ENCODE measurements at regions not wholly inside any gene's neighbourhood (a gene's known extent, or its start where the extent isn't known, plus 50 kb on each side); places are given as distances from the start of the nearest gene placed in this dataset.

DNA sequence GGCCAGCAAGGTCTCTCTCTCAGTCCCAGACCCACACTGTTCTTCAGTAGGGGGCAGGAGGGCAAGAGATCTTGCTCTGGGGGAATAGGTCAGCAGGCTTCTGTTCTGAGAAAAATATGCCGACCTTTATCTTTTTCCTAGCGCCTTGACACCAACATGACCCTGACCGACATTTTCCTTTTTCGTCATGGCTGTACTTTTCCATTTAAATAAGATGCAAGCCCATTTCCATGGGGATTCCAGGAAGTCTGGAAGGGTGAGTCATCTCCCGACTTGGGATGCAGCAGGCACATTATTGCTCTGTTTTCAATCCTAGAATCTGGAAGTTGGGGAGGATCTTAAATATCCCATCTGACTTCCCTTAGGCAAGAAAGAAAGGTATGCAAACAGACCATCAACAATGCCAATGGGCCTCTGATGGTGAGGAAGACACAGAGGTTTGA lies 261.5 kb upstream of the LRTM1 start:
- TF ChIP-seq, protein P1, sequence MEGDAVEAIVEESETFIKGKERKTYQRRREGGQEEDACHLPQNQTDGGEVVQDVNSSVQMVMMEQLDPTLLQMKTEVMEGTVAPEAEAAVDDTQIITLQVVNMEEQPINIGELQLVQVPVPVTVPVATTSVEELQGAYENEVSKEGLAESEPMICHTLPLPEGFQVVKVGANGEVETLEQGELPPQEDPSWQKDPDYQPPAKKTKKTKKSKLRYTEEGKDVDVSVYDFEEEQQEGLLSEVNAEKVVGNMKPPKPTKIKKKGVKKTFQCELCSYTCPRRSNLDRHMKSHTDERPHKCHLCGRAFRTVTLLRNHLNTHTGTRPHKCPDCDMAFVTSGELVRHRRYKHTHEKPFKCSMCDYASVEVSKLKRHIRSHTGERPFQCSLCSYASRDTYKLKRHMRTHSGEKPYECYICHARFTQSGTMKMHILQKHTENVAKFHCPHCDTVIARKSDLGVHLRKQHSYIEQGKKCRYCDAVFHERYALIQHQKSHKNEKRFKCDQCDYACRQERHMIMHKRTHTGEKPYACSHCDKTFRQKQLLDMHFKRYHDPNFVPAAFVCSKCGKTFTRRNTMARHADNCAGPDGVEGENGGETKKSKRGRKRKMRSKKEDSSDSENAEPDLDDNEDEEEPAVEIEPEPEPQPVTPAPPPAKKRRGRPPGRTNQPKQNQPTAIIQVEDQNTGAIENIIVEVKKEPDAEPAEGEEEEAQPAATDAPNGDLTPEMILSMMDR (IDR thresholded peaks at IDR 0.05), result no peak

DNA sequence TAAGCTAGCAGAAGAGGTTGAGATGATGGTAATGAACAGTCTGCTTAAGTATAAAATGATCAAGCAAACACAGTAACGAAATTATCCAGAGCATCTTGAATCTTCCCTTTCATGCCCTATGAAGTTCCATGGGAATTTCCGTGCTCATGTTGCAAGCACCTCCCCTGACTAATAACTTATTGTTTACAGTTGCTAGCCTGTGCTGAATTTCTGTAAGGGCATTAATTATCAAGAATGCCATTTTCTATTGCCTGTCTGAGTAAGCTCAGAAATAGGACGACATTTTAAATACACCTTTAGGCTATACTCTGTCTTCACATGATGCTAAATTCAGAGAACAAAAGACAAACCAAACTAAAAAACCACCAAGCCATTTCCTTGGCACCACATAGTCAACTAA lies 257.5 kb upstream of the LRTM1 start:
- TF ChIP-seq, protein P1 (IDR thresholded peaks at IDR 0.05), result no peak

DNA sequence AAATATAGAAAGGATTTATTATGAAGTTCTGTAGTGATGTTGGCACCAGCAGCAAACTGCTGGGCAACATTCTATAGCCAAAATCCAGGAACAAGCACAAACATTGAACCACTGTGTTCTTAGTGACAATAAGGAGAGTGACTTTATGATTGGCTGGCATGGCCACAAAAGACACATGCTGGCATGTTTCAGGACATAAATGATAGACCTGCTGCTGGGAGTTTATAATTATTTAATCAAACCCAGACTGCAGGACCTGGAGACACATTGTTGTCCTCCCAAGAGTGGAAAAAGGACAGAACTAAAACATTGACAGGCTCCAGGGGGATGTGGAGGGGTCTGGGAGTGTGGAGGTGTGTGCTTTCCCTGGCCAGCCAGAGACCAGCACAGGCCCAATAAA lies 255.3 kb upstream of the LRTM1 start:
- TF ChIP-seq, protein P1 (IDR thresholded peaks at IDR 0.05), result no peak

DNA sequence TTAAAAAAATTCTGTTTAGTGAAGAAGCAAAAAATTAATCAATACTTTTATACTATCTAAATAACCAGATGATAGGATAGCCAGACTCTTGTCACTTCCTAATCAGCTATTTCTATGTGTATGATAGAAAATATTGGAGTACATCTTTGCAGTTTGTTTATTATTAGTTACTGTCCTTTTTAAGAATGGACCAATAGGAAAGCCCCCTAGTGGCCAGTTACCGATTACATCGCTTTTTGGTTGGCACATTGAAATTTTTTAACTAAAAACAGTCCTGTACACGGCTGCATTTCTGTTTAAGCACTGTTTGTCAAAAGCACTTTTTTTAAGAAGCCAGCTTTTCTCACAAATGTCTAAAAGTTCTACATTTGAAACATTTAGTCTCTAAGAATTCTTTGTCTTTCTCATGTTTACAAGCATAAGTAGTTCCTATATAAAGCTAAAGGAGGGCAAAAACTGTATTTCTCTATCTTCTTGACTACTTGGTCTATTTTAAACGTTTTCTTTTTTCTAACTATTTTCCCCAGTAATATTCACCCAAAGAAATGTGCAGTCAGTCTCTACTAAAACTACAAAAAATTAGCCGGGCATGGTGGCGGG lies 253.2 kb upstream of the LRTM1 start:
- TF ChIP-seq, protein P1 (IDR thresholded peaks at IDR 0.05), result peak; percentile 80

DNA sequence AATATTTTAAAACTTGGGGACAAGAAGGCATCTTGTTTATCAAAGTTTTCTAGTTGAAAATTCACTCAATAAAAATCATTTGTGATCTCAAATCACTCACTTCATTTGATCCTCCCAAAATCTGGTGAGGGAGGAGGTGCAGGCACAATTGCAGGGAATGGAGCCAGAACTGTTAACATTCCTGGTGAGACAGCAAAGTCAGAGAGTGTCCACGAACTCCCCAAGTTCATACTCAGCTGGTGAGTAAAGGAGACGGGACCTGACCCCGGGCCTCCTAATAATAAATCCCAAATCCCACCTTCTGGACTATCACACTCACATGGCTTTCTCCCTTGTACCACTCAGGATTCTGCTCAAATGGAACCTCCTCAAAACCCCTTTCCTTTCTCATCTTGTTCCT lies 252.3 kb upstream of the LRTM1 start:
- TF ChIP-seq, protein P1 (IDR thresholded peaks at IDR 0.05), result no peak

DNA sequence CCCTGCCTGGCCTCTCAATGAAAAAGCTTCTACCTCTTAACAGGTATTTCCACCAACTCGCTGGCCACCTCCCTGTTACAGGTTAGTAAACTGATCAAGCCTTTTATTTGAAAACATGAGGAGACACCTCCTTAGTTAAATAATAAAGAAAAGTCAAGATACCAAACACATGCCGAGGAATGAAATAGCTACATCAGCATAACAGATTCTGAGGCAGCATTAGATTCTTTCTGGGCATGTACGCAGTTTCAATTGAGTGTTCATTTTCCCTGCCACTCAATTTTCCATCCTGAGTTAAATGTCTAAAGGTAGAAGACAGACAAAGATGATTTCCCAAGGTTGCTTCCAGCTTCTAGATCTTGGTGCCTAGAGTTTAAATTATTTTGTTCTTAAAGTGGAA lies 250.5 kb upstream of the LRTM1 start:
- TF ChIP-seq, protein P1 (IDR thresholded peaks at IDR 0.05), result no peak

DNA sequence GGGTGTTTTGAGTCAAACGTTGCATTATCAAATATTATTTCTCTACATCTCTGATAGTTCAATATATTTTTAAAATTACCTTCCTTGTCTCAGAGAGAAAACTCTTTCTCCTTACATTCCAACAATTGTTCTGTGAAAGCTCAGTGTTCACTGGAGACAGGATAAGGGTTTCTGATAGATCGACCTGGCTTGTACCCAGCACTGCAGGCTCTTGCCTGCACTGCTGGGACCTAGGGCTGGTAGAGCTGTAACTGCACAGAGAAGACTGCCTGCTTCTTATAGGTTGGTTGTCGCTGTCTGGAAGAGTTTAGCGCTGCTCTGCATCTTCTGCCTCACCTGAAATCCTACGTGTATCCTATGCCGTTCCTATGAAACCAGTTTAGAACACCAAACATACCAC lies 249.9 kb upstream of the LRTM1 start:
- TF ChIP-seq, protein P1 (IDR thresholded peaks at IDR 0.05), result no peak

DNA sequence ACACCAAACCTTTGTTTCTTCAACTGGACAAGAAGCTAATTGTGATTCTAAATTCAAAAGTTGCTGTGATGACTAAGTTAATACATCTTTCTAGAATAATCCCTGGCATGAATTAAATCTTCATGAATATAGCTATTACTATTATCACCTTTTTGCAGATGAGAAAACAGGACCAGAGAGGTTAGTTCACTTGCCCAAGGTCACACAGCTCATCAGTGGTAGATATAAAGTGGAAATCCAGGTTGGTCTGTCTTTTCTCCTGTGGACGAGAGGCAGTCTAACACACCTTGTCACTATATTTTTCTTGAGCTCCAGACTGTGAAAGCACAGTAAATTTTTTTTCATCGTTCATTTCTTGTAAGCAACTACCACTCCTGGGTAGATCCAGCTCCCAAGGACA lies 247.6 kb upstream of the LRTM1 start:
- TF ChIP-seq, protein P1 (IDR thresholded peaks at IDR 0.05), result no peak
